ENCODE measurements at regions not wholly inside any gene's neighbourhood (a gene's known extent, or its start where the extent isn't known, plus 50 kb on each side); places are given as distances from the start of the nearest gene placed in this dataset.

DNA sequence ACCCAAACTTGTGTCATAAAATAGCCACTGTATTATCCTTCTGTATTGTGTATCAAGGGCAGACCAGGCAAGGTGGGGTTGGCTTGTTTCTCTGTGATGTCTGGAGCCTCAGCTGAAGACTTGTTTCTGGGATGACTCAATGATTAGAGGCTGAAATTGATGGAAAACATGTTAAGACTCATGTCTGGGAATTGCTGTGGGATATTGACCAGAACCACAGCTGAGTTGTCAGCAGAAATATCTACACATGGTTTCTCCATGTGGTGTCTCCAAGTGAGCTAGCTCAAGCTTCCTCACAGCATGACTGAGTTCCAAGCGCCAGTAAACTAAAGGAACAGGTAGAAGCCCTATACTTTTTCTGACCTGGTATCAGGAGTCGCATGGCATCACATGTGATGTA lies 128.5 kb upstream of the SYNDIG1 start:
- Histone ChIP-seq H3F3A (ENCODE audit: low read length, unreplicated experiment) (no peaks in the 10 kb centered on the region), H3K4me1 (ENCODE audit: insufficient read depth, low read length) (peaks cover 9% of the 10 kb centered on the region; the same call in 1 of the 2 replicates), H4K20me1 (ENCODE audit: low read length) (no peaks in the 10 kb centered on the region), H3K79me2 (ENCODE audit: low read length) (no peaks in the 10 kb centered on the region), H3K4me3 (ENCODE audit: low read length) (no peak overlapping the region), H3K9me3 (ENCODE audit: low read length) (no peaks in the 10 kb centered on the region), H3K27ac (ENCODE audit: low read length) (no peak overlapping the region), H2AFZ (ENCODE audit: low read length) (no peak overlapping the region), H3K36me3 (ENCODE audit: low read depth, low read length) (no peaks in the 10 kb centered on the region), H3K9me2 (replicated peaks; ENCODE audit: low read length) (no peaks in the 10 kb centered on the region), H3K4me2 (ENCODE audit: low read length) (no peak overlapping the region), H3K9ac (ENCODE audit: low read length) (no peak overlapping the region), H3K27me3 (ENCODE audit: low read length) (peaks cover 31% of the 10 kb centered on the region; the same call in 1 of the 2 replicates)
- no peak for TF ChIP-seq CTCF (conservative IDR thresholded peaks at IDR 0.05; ENCODE audit: low read depth, low read length)
- TF ChIP-seq EZH2phosphoT487 (IDR thresholded peaks at IDR 0.05; ENCODE audit: borderline replicate concordance, low read length) = no peak
- no peak for TF ChIP-seq EZH2 (IDR thresholded peaks at IDR 0.05; ENCODE audit: low read length, unreplicated experiment)
- DNase-seq = no peak
- POLR2A ChIA-PET (ENCODE audit: unreplicated experiment) = no interaction called here
- CTCF ChIA-PET = no interaction called here
- intact Hi-C loops (cut with micrococcal nuclease) = no loop called here
- no TSS peak for BruUV-seq (replicated peaks)
- ATAC-seq = no peak

DNA sequence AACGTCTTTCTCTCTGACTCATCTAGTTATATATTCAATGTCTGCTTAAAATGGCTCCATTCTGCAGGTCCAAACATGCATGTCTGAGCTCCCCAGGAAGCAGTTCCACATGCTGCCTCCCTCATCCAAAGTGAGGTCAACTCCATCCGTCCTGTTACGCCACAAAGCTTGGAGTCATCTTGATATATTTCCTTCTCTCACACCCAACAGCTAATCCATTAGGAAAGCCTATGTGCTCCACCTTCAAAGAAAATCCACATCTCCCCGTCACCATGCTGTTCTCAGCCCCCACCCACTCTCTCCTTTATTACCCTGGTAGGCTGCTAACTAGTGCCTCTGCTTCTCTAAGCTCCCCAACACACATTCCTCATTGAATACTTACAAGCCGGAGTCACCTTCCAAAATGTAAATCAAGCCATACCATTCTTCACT lies 130.2 kb upstream of the SYNDIG1 start:
- BruUV-seq (replicated peaks) = no TSS peak
- peaks cover 9% of the 10 kb centered on the region; the same call in 1 of the 2 replicates for H3K4me1 ChIP-seq (ENCODE audit: insufficient read depth, low read length)
- no peaks in the 10 kb centered on the region for H3K36me3 ChIP-seq (ENCODE audit: low read depth, low read length)
- H4K20me1 ChIP-seq (ENCODE audit: low read length) = no peaks in the 10 kb centered on the region
- no peak overlapping the region for H3K9ac ChIP-seq (ENCODE audit: low read length)
- no peak for ATAC-seq
- no peak overlapping the region for H2AFZ ChIP-seq (ENCODE audit: low read length)
- no peak overlapping the region for H3K27ac ChIP-seq (ENCODE audit: low read length)
- intact Hi-C loops (cut with micrococcal nuclease) = no loop called here
- no peak for DNase-seq
- H3K9me3 ChIP-seq (ENCODE audit: low read length) = no peaks in the 10 kb centered on the region
- no peak overlapping the region for H3K4me2 ChIP-seq (ENCODE audit: low read length)
- ChIA-PET POLR2A (ENCODE audit: unreplicated experiment) (no interaction called here), CTCF (no interaction called here)
- H3K4me3 ChIP-seq (ENCODE audit: low read length) = no peak overlapping the region
- TF ChIP-seq EZH2 (IDR thresholded peaks at IDR 0.05; ENCODE audit: low read length, unreplicated experiment) = no peak
- no peak for TF ChIP-seq EZH2phosphoT487 (IDR thresholded peaks at IDR 0.05; ENCODE audit: borderline replicate concordance, low read length)
- H3F3A ChIP-seq (ENCODE audit: low read length, unreplicated experiment) = no peaks in the 10 kb centered on the region
- H3K9me2 ChIP-seq (replicated peaks; ENCODE audit: low read length) = no peaks in the 10 kb centered on the region
- H3K27me3 ChIP-seq (ENCODE audit: low read length) = peaks cover 32% of the 10 kb centered on the region; the same call in 1 of the 2 replicates
- no peaks in the 10 kb centered on the region for H3K79me2 ChIP-seq (ENCODE audit: low read length)

DNA sequence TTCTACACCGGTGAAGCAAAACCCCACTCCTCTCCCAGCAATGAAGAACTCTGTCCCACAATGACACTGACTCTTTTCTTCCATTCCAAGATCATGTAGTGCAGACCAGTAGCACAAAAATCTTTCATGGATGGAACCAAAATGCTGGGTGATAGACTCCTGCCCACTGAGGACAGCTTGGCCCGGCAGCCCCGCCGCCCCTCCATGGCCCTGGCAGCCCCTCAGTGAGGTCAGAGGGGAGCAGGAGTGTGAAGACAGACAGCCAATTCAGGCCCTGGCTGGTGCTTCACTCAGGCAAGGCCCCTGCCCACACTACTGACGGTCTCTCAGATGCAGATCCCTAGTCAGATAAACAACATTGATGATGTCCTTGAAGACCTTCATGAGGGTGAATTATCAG lies 131.9 kb upstream of the SYNDIG1 start:
- no peaks in the 10 kb centered on the region for H3K36me3 ChIP-seq (ENCODE audit: low read depth, low read length)
- DNase-seq = no peak
- H3K4me2 ChIP-seq (ENCODE audit: low read length) = peak overlapping the region; percentile 50; the same call in 1 of the 2 replicates
- ChIA-PET POLR2A (ENCODE audit: unreplicated experiment) (no interaction called here), CTCF (no interaction called here)
- intact Hi-C loops (cut with micrococcal nuclease) = no loop called here
- H2AFZ ChIP-seq (ENCODE audit: low read length) = no peak overlapping the region
- no TSS peak for BruUV-seq (replicated peaks)
- no peak for TF ChIP-seq EZH2phosphoT487 (IDR thresholded peaks at IDR 0.05; ENCODE audit: borderline replicate concordance, low read length)
- TF ChIP-seq CTCF (conservative IDR thresholded peaks at IDR 0.05; ENCODE audit: low read depth, low read length) = no peak
- TF ChIP-seq EZH2 (IDR thresholded peaks at IDR 0.05; ENCODE audit: low read length, unreplicated experiment) = no peak
- no peak overlapping the region for H3K4me3 ChIP-seq (ENCODE audit: low read length)
- H3K9ac ChIP-seq (ENCODE audit: low read length) = no peak overlapping the region
- H3K79me2 ChIP-seq (ENCODE audit: low read length) = no peaks in the 10 kb centered on the region
- H3F3A ChIP-seq (ENCODE audit: low read length, unreplicated experiment) = no peaks in the 10 kb centered on the region
- H3K27me3 ChIP-seq (ENCODE audit: low read length) = peaks cover 28% of the 10 kb centered on the region; the same call in 1 of the 2 replicates
- H3K27ac ChIP-seq (ENCODE audit: low read length) = no peak overlapping the region
- no peaks in the 10 kb centered on the region for H3K9me2 ChIP-seq (replicated peaks; ENCODE audit: low read length)
- no peaks in the 10 kb centered on the region for H3K9me3 ChIP-seq (ENCODE audit: low read length)
- no peaks in the 10 kb centered on the region for H4K20me1 ChIP-seq (ENCODE audit: low read length)
- no peak for ATAC-seq
- H3K4me1 ChIP-seq (ENCODE audit: insufficient read depth, low read length) = peaks cover 9% of the 10 kb centered on the region; the same call in 1 of the 2 replicates
